Endodermal cell (in vitro differentiated cells): ENCODE measurements at regions not wholly inside any gene's neighbourhood (a gene's known extent, or its start where the extent isn't known, plus 50 kb on each side); places are given as distances from the start of the nearest gene placed in this dataset.

Experiments
- DNase-seq: peaks from one replicate; pipeline ENCODE4 v3.0.0-alpha.2; 2017
- H3K27ac ChIP-seq: 2 replicates; pipeline ENCODE4 v1.5.1; 2013; ENCODE audit warnings: mild to moderate bottlenecking, low read depth, low read length, moderate library complexity
- H3K27me3 ChIP-seq: 2 replicates; pipeline ENCODE4 v1.6.1; 2013; ENCODE audit warnings: mild to moderate bottlenecking, low read length, moderate library complexity; ENCODE audit not compliant: insufficient read depth, control insufficient read depth, poor library complexity, severe bottlenecking
- H3K36me3 ChIP-seq: 2 replicates; pipeline ENCODE4 v1.7.0; 2013; ENCODE audit warnings: mild to moderate bottlenecking, low read length, moderate library complexity; ENCODE audit not compliant: control insufficient read depth, insufficient read depth
- H3K4me1 ChIP-seq: one replicate; pipeline ENCODE4 v1.7.0; 2013; ENCODE audit warnings: low read length; ENCODE audit not compliant: control insufficient read depth, insufficient read depth
- H3K4me3 ChIP-seq: 2 replicates; pipeline ENCODE4 v1.5.1; 2013; ENCODE audit warnings: mild to moderate bottlenecking, low read length, moderate library complexity
- H3K9ac ChIP-seq: 2 replicates; pipeline ENCODE4 v1.6.1; 2013; ENCODE audit warnings: mild to moderate bottlenecking, low read length, moderate library complexity; ENCODE audit not compliant: poor library complexity, severe bottlenecking; ENCODE audit errors: extremely low read depth
- H3K9me3 ChIP-seq: 2 replicates; pipeline ENCODE4 v1.6.1; 2013; ENCODE audit warnings: mild to moderate bottlenecking, low read length, moderate library complexity; ENCODE audit not compliant: control insufficient read depth
- H3K27ac Mint-ChIP-seq: 2 replicates; pipeline ENCODE4 v1.8.0; 2020; ENCODE audit warnings: mixed read lengths
- H3K27me3 Mint-ChIP-seq: 2 replicates; pipeline ENCODE4 v1.8.0; 2021; ENCODE audit warnings: mild to moderate bottlenecking, mixed read lengths; ENCODE audit not compliant: insufficient read depth
- H3K36me3 Mint-ChIP-seq: 2 replicates; pipeline ENCODE4 v1.8.0; 2020; ENCODE audit warnings: low read depth, mixed read lengths
- H3K4me1 Mint-ChIP-seq: 2 replicates; pipeline ENCODE4 v1.8.0; 2020; ENCODE audit warnings: mixed read lengths
- H3K4me3 Mint-ChIP-seq: 2 replicates; pipeline ENCODE4 v1.8.0; 2020; ENCODE audit warnings: mild to moderate bottlenecking, moderate library complexity, mixed read lengths
- H3K9me3 Mint-ChIP-seq: 2 replicates; pipeline ENCODE4 v1.8.0; 2020; ENCODE audit warnings: mild to moderate bottlenecking, mixed read lengths
- WGBS, 2 experiments: methylation state at CpG; one replicate each; pipeline versions ENCODE4 v1.1.5 to v1.1.7; 2013; ENCODE audit warnings: missing lambda C conversion rate in 2 of 2, mixed read lengths in 1 of 2; ENCODE audit not compliant: insufficient coverage in 1 of 2, insufficient read length in 1 of 2; 5-methylcytosine and 5-hydroxymethylcytosine counted together
- TF ChIP-seq, protein P1 (sequence below): fragments of 200-600 bp; sonication (generic); conservative IDR thresholded peaks from 2 replicates; pipeline ENCODE4 v1.5.0; 2021; ENCODE audit warnings: antibody characterized with exemption, mild to moderate bottlenecking

DNA sequence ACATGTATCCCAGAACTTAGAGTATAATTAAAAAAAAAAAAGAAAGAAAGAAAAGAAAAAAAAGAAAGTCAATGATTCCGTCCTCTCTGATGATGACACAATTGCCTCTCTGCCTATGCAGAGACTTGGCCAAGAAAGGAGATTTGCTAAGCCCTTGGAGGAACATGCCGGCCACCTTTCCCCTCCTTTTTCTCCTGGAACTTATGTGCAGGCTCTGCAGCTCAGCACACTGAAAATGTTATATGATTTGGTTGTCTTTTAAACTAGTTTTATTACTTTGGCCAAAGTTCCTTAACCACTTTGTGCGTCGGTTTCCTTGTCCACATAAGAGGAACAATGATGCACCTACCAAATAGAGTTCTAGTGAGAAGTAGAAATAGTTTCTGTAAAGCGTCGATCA lies 111.4 kb upstream of the ZNF644 start:
- no peak overlapping the region for H3K27ac ChIP-seq
- H3K27me3 ChIP-seq: no peaks in the 10 kb centered on the region
- 91 to 97% methylated on average over 4 to 6 of the region's 6 CpGs for WGBS, 2 experiments

GRCh38 chr1:91130256-91130985 lies 108.6 kb upstream of the ZNF644 start:
- WGBS, 2 experiments: 79 to 100% methylated on average over 2 to 5 of the region's 5 CpGs
- Histone ChIP-seq H3K9me3 (no peaks in the 10 kb centered on the region), H3K9ac (no peak overlapping the region), H3K27ac (no peak overlapping the region), H3K27me3 (no peaks in the 10 kb centered on the region), H3K4me3 (no peak overlapping the region), H3K36me3 (no peaks in the 10 kb centered on the region), H3K4me1 (no peaks in the 10 kb centered on the region)
- Mint-ChIP-seq H3K36me3 (no peaks in the 10 kb centered on the region), H3K4me1 (peaks cover 2% of the 10 kb centered on the region), H3K27ac (no peak overlapping the region), H3K4me3 (no peak overlapping the region), H3K9me3 (no peaks in the 10 kb centered on the region), H3K27me3 (no peaks in the 10 kb centered on the region)
- TF ChIP-seq, protein P1, sequence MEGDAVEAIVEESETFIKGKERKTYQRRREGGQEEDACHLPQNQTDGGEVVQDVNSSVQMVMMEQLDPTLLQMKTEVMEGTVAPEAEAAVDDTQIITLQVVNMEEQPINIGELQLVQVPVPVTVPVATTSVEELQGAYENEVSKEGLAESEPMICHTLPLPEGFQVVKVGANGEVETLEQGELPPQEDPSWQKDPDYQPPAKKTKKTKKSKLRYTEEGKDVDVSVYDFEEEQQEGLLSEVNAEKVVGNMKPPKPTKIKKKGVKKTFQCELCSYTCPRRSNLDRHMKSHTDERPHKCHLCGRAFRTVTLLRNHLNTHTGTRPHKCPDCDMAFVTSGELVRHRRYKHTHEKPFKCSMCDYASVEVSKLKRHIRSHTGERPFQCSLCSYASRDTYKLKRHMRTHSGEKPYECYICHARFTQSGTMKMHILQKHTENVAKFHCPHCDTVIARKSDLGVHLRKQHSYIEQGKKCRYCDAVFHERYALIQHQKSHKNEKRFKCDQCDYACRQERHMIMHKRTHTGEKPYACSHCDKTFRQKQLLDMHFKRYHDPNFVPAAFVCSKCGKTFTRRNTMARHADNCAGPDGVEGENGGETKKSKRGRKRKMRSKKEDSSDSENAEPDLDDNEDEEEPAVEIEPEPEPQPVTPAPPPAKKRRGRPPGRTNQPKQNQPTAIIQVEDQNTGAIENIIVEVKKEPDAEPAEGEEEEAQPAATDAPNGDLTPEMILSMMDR: no peak
- DNase-seq: no peak

More for the DNA sequence above, 111.4 kb upstream of the ZNF644 start:
- Mint-ChIP-seq H3K27ac (no peak overlapping the region), H3K27me3 (no peaks in the 10 kb centered on the region), H3K36me3 (no peaks in the 10 kb centered on the region), H3K9me3 (no peaks in the 10 kb centered on the region), H3K4me1 (peaks cover 2% of the 10 kb centered on the region), H3K4me3 (no peak overlapping the region)
- Histone ChIP-seq H3K36me3 (no peaks in the 10 kb centered on the region), H3K4me3 (no peak overlapping the region), H3K9me3 (no peaks in the 10 kb centered on the region), H3K4me1 (no peaks in the 10 kb centered on the region), H3K9ac (no peak overlapping the region)
- TF ChIP-seq, protein P1: no peak
- DNase-seq: no peak

- Mint-ChIP-seq H3K9me3 (no peaks in the 10 kb centered on the region), H3K4me1 (peaks cover 8% of the 10 kb centered on the region), H3K4me3 (no peak overlapping the region), H3K27ac (no peak overlapping the region), H3K27me3 (no peaks in the 10 kb centered on the region), H3K36me3 (no peaks in the 10 kb centered on the region)
- TF ChIP-seq, protein P1: no peak
- no peaks in the 10 kb centered on the region for H3K36me3 ChIP-seq
- DNase-seq: no peak
- no peak overlapping the region for H3K9ac ChIP-seq
- H3K4me1 ChIP-seq: peaks cover 4% of the 10 kb centered on the region
- no peak overlapping the region for H3K27ac ChIP-seq
- H3K9me3 ChIP-seq: no peaks in the 10 kb centered on the region
- no peak overlapping the region for H3K4me3 ChIP-seq
- H3K27me3 ChIP-seq: no peaks in the 10 kb centered on the region
- 92 to 100% methylated on average over 3 of the region's 3 CpGs for WGBS, 2 experiments
Observed at GRCh38 chr1:91129458-91129857, 107.6 kb upstream of the ZNF644 start.
